Erythroblast (primary cell): ENCODE measurements at regions not wholly inside any gene's neighbourhood (a gene's known extent, or its start where the extent isn't known, plus 50 kb on each side); places are given as distances from the start of the nearest gene placed in this dataset.

Source experiments
- GATA1 ChIP-seq: IDR thresholded peaks from 2 replicates; pipeline ENCODE4 v1.6.1; 2011; ENCODE audit warnings: low read depth, mild to moderate bottlenecking, control low read depth, low read length, moderate library complexity
- POLR2A ChIP-seq: IDR thresholded peaks from 2 replicates; pipeline ENCODE4 v1.6.1; 2011; ENCODE audit warnings: mild to moderate bottlenecking, low read length

DNA sequence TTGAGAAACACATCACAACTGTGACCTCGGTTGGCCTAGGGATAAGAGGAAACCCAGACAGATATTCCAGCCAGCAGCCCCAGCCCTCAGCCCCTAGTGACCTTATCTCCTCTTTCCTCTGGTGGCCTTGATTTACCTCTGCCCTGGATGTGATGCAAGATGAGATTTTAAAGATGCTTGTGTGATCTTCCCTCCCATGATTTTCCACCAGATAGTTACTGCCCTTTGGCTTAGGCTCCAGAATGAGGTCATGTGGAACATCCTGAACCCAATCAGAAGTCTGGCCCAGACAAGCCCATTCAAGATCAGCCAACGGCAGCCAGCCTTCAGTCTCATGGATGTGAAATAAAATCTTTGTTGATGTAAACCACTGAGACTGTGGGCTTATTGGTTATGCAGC, 104.0 kb downstream of the BANF2 start:
- TF ChIP-seq POLR2A (no peak), GATA1 (no peak)
